Body of pancreas (tissue), 4 donors: ENCODE measurements at regions not wholly inside any gene's neighbourhood (a gene's known extent, or its start where the extent isn't known, plus 50 kb on each side); places are given as distances from the start of the nearest gene placed in this dataset.

Experiments used
- POLR2A ChIP-seq, 3 donors: fragments of 450-650 bp; IDR thresholded peaks; one replicate each; pipeline ENCODE4 v1.6.1; 2016; ENCODE audit warnings: antibody characterized with exemption in 3 of 3, mild to moderate bottlenecking in 2 of 3
- TF ChIP-seq, protein P1 (sequence below), 7 experiments: fragments of 450-650 bp in 4 of 7; fragments of 200-600 bp in 3 of 7; sonication (generic) in 3 of 7; IDR thresholded peaks; one replicate each; pipeline ENCODE4 v1.5.1; 2016 to 2019; ENCODE audit warnings: antibody characterized with exemption in 7 of 7

DNA sequence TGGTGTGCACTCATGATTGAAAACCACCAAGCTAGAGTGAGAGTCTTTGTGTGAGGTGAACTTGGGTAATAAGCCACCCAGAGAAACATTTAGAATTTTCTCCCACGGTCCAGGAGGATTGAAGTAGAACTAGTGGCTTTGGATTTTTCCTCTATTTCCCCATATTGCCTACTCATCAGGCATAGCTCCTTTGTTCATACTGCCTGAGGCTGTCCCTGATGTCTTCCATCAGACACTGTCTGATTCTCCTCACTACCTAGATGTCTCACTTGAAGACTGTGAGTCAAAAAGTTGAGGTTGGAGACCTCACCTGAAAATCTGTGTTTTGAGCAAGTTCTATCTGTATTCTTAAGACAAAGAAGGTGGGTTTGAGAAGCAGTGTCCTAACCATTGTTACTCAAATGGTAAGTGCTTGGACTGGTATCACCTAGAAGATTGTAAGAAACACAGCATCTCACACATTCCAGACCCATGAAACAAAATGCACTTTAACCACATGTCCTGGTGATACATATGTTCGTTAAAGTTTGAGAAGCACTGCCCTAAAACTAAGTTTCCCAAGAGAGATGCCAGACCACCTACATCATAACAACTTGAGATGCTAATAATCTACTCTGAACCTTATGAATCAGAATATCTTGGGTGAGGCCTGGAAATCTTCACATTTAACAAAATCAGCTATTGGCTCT is 523.4 kb upstream of the BTBD3 start:
- TF ChIP-seq, protein P1, sequence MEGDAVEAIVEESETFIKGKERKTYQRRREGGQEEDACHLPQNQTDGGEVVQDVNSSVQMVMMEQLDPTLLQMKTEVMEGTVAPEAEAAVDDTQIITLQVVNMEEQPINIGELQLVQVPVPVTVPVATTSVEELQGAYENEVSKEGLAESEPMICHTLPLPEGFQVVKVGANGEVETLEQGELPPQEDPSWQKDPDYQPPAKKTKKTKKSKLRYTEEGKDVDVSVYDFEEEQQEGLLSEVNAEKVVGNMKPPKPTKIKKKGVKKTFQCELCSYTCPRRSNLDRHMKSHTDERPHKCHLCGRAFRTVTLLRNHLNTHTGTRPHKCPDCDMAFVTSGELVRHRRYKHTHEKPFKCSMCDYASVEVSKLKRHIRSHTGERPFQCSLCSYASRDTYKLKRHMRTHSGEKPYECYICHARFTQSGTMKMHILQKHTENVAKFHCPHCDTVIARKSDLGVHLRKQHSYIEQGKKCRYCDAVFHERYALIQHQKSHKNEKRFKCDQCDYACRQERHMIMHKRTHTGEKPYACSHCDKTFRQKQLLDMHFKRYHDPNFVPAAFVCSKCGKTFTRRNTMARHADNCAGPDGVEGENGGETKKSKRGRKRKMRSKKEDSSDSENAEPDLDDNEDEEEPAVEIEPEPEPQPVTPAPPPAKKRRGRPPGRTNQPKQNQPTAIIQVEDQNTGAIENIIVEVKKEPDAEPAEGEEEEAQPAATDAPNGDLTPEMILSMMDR (IDR thresholded peaks at IDR 0.05), result no peak
- no peak for TF ChIP-seq POLR2A (IDR thresholded peaks at IDR 0.05)
